HL-60 (cell line): ENCODE measurements at regions not wholly inside any gene's neighbourhood (a gene's known extent, or its start where the extent isn't known, plus 50 kb on each side); places are given as distances from the start of the nearest gene placed in this dataset.

Experiments
- DNase-seq, 2 experiments: peaks; one replicate each; pipeline ENCODE4 v3.0.0-alpha.2; 2010 to 2020; ENCODE audit warnings: low read depth in 1 of 2, low spot score in 1 of 2
- H3K27ac ChIP-seq: fragments of 250-450 bp; sonication (Bioruptor Pico); replicated peaks from 2 replicates; pipeline ENCODE4 v1.5.1; 2020; ENCODE audit warnings: mild to moderate bottlenecking, moderate library complexity
- H3K27me3 ChIP-seq: fragments of 250-450 bp; sonication (Bioruptor Pico); 2 replicates; pipeline ENCODE4 v1.5.1; 2021; ENCODE audit warnings: mild to moderate bottlenecking, moderate library complexity; ENCODE audit not compliant: insufficient read depth, poor library complexity, severe bottlenecking
- H3K4me3 ChIP-seq: replicated peaks from 2 replicates; pipeline ENCODE4 v1.5.1; 2011; ENCODE audit warnings: mild to moderate bottlenecking, control low read depth, low read length; ENCODE audit not compliant: insufficient read depth
- CTCF ChIP-seq: IDR thresholded peaks from one replicate; pipeline ENCODE4 v1.5.1; 2011; ENCODE audit warnings: low read length, control low read depth, inconsistent platforms; ENCODE audit not compliant: insufficient read depth
- GABPA ChIP-seq: IDR thresholded peaks from 2 replicates; pipeline ENCODE4 v1.6.1; 2012; ENCODE audit warnings: low read depth
- TF ChIP-seq, protein P1 (sequence below): IDR thresholded peaks from 2 replicates; pipeline ENCODE4 v1.6.1; 2012; ENCODE audit warnings: low read depth; ENCODE audit not compliant: insufficient replicate concordance

- DNase-seq = no peak
- Histone ChIP-seq H3K27ac (no peak overlapping the region), H3K4me3 (no peak overlapping the region), H3K27me3 (no peaks in the 10 kb centered on the region)
- TF ChIP-seq CTCF (no peak), GABPA (no peak)
- TF ChIP-seq, protein P1, sequence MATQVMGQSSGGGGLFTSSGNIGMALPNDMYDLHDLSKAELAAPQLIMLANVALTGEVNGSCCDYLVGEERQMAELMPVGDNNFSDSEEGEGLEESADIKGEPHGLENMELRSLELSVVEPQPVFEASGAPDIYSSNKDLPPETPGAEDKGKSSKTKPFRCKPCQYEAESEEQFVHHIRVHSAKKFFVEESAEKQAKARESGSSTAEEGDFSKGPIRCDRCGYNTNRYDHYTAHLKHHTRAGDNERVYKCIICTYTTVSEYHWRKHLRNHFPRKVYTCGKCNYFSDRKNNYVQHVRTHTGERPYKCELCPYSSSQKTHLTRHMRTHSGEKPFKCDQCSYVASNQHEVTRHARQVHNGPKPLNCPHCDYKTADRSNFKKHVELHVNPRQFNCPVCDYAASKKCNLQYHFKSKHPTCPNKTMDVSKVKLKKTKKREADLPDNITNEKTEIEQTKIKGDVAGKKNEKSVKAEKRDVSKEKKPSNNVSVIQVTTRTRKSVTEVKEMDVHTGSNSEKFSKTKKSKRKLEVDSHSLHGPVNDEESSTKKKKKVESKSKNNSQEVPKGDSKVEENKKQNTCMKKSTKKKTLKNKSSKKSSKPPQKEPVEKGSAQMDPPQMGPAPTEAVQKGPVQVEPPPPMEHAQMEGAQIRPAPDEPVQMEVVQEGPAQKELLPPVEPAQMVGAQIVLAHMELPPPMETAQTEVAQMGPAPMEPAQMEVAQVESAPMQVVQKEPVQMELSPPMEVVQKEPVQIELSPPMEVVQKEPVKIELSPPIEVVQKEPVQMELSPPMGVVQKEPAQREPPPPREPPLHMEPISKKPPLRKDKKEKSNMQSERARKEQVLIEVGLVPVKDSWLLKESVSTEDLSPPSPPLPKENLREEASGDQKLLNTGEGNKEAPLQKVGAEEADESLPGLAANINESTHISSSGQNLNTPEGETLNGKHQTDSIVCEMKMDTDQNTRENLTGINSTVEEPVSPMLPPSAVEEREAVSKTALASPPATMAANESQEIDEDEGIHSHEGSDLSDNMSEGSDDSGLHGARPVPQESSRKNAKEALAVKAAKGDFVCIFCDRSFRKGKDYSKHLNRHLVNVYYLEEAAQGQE = no peak
These were observed 187.6 kb downstream of the BACH1 start for GRCh38 chr21:29486306-29486807.
